RWPE1 (cell line): ENCODE measurements at regions not wholly inside any gene's neighbourhood (a gene's known extent, or its start where the extent isn't known, plus 50 kb on each side); places are given as distances from the start of the nearest gene placed in this dataset.

Experiments used
- CTCF ChIA-PET: fragments of 350-600 bp; sonication (Branson Sonifier 250); formaldehyde crosslinking; extraction: SDS; loops from one replicate; lab custom pipeline; 2021; lab: Yijun Ruan, JAX
- POLR2A ChIA-PET: fragments of 400-600 bp; formaldehyde crosslinking; extraction: SDS; loops from one replicate; lab custom pipeline; 2020; ENCODE audit warnings: antibody characterized with exemption; ENCODE audit not compliant: low non-redundant PET; lab: Yijun Ruan, JAX
- DNase-seq: peaks from one replicate; pipeline ENCODE4 v3.0.0; 2012; ENCODE audit warnings: low spot score
- H3K27ac ChIP-seq: fragments of 450-650 bp; 2 replicates; pipeline ENCODE4 v1.5.1; 2017
- TF ChIP-seq, protein P1 (sequence below): fragments of 450-650 bp; conservative IDR thresholded peaks from 2 replicates; pipeline ENCODE4 v1.5.1; 2017; ENCODE audit warnings: low read depth, mild to moderate bottlenecking

DNA sequence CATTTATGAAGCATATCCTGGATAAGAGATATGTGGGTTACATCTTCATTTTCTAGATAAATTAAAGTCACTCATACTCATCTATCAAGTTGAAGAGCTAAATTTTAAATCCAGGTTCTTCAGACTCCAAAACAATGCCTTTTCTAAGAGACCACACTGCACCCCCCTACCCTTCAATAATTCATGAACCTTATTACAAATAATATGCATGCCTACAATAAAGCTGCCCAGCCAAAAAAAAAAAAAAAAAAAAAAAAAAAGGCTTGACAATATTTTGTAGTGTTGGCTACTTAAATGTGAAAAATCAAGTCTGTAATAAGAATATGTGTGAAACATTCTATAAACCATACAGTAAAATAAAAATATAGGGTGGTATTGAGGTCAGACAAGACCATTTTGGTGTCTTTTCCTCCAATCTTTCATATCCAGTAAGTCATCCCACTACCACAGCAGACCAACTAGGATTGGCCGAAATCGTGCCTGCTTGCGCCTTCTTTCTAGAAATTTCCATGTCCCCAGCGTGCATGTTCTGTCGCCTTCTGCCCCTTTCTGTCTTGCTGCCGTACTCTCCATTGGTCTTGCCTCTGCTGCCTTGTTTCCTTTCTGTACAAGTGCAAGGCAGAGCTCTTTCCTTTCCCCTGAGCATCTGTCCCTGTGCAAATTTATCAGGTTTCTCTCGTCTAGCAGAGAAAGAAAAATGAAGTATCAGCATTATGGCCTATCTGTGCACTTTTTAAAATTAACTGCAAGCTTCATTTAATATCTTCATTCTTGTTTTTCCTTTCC lies 92.6 kb upstream of the NDUFV2 start:
- CTCF ChIA-PET, result interaction anchor here (0.6 to 0.7 kb wide), 3 partner anchors 27 to 190 kb away, joined by 4 to 8 read pairs (median 5); no protein-coding TSS in a partner anchor

DNA sequence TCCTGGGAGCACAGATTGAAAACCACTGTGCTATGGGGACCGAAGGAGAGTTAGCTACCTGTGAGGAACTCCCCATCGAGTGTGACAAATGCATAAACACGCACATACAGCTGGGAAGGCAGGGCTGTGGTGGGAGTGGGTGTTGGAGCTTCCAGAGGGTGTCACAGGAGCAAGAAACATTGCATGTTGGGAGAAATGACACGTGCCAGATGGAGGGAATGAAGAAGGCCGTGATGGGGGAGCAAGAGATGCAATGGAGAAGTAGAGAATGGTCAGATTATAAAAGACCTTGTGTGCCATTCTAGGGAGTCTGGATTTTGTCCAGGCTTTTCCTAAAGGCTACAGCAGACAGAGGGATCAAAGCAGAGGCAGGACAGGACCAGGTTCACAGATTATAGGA lies 91.1 kb upstream of the NDUFV2 start:
- no peak for DNase-seq
- no peak overlapping the region for H3K27ac ChIP-seq
- CTCF ChIA-PET, result no interaction called here
- POLR2A ChIA-PET, result no interaction called here
- TF ChIP-seq, protein P1, sequence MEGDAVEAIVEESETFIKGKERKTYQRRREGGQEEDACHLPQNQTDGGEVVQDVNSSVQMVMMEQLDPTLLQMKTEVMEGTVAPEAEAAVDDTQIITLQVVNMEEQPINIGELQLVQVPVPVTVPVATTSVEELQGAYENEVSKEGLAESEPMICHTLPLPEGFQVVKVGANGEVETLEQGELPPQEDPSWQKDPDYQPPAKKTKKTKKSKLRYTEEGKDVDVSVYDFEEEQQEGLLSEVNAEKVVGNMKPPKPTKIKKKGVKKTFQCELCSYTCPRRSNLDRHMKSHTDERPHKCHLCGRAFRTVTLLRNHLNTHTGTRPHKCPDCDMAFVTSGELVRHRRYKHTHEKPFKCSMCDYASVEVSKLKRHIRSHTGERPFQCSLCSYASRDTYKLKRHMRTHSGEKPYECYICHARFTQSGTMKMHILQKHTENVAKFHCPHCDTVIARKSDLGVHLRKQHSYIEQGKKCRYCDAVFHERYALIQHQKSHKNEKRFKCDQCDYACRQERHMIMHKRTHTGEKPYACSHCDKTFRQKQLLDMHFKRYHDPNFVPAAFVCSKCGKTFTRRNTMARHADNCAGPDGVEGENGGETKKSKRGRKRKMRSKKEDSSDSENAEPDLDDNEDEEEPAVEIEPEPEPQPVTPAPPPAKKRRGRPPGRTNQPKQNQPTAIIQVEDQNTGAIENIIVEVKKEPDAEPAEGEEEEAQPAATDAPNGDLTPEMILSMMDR, result no peak

More for the DNA sequence above, 92.6 kb upstream of the NDUFV2 start:
- POLR2A ChIA-PET, result no interaction called here
- TF ChIP-seq, protein P1, result no peak
- DNase-seq, result no peak
- no peak overlapping the region for H3K27ac ChIP-seq

GRCh38 chr18:9013926-9014373 lies 88.5 kb upstream of the NDUFV2 start:
- ChIA-PET POLR2A (no interaction called here), CTCF (interaction anchor here (0.6 to 0.8 kb wide), 2 partner anchors 317 to 578 kb away, joined by 4 to 7 read pairs; no protein-coding TSS in a partner anchor)
- H3K27ac ChIP-seq, result no peak overlapping the region
- TF ChIP-seq, protein P1, result no peak
- DNase-seq, result no peak

DNA sequence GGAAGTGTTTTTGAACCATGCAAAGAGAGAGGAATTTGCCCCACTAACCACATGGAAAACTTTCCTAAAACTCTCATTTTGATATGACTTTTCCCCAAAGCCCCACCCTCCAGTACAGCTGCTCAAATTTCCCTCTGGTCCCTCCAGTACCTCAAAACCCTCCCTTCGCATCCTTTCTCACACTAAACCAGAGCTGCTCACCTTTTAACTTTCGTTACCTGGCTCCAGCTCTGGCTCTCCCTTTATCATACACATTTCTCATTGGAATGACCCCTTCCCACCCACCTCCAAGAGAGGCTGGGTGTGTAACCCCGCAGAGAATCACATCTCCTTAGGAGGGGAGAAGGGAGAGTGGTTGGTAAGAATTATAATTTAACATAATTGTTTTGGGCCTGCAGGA lies 86.8 kb upstream of the NDUFV2 start:
- TF ChIP-seq, protein P1, result no peak
- no peak overlapping the region for H3K27ac ChIP-seq
- CTCF ChIA-PET, result interaction anchor here (0.6 to 0.7 kb wide), 2 partner anchors 28 to 309 kb away, joined by 3 read pairs; no protein-coding TSS in a partner anchor
- POLR2A ChIA-PET, result no interaction called here
- no peak for DNase-seq

DNA sequence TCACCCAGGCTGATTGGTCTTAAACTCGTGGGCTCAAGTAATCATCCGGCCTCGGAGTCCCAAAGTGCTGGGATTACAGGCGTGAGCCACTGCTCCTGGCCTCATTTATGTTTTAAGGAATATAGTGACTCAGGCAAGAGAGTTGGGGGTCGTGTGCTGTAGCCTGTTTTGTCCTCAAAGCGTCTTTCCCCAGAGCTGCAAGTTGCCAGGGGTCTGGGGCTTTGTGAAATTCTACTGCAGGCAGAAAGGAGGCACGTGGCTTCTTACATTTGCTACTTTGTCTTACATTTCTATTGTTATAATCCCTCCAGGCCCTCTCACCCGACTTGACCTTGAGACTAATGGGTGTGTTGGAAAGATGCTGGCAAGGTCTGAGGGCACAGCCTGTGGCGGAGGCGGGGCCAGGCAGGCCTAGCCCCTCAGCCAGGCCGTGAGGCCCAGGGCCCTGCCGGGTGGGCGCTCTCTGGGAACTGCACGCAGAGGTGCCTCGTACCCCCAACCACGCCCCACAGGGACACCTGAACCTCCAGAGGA lies 85.8 kb upstream of the NDUFV2 start:
- CTCF ChIA-PET, result interaction anchor here (0.6 to 1.5 kb wide), 4 partner anchors 20 to 259 kb away, joined by 3 to 5 read pairs (median 3); no protein-coding TSS in a partner anchor
- TF ChIP-seq, protein P1, result no peak
- POLR2A ChIA-PET, result no interaction called here
- peak overlapping the region; percentile 99 for H3K27ac ChIP-seq
- DNase-seq, result no peak

- CTCF ChIA-PET, result interaction anchor here (0.6 to 1.5 kb wide), 4 partner anchors 20 to 329 kb away, joined by 3 to 5 read pairs (median 3); no protein-coding TSS in a partner anchor
- peak overlapping the region; percentile 99 for H3K27ac ChIP-seq
- POLR2A ChIA-PET, result interaction anchor here (0.5 kb wide), 1 partner anchor 11 kb away, joined by 5 read pairs; no protein-coding TSS in a partner anchor
- TF ChIP-seq, protein P1, result no peak
- DNase-seq, result peak; percentile 94
Measured at GRCh38 chr18:9017167-9017904, 85.2 kb upstream of the NDUFV2 start.
